ENCODE measurements at regions not wholly inside any gene's neighbourhood (a gene's known extent, or its start where the extent isn't known, plus 50 kb on each side); places are given as distances from the start of the nearest gene placed in this dataset.
A peak's percentile ranks its signal among the peaks of the same experiment; 100 is the strongest.

DNA sequence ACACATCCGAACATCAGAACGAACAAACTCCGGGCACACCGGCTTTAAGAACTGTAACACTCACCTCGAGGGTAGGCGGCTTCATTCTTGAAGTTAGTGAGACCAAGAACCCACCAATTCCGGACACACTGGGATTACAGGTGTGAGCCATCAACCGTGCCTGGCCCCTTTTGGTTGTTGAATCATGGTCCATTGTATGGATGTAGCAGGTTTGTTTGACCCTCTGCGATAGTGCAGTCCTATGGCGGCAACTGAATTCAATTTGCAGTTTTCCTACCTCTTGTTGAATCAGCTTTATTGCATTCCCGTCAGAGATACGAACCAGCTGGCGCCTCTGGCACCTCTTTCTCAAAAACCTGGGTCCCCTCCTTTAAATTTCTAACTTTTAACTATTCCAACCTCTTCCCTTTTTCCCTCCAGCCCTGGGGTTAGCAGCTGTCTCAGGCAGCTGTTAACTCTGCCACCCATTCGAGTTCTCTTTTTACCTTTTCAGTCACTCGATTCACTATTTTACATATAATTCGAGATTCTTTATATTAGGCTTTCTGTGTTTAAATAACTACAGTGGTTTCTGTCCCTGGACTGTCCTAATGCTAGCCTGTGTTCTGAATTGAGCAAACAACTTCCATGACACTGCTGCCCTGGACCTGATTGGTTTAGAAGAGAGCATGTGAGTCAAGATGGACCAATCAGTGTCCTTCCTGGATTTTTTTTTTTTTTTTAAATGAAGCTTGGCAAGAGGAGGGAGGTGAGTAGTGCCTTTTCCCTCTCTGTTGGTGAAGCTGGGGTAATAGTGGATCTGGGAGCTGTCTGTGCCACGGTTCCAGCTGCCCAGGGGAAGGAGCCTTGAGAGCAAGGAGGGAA is 261.5 kb downstream of the PCNX1 start:
- DNase-seq = no peak
- Histone ChIP-seq H3K4me1 (peaks cover 0 to 32% (median 9%) of the 10 kb centered on the region in 6 donors), H3K9me3 (no peaks in the 10 kb centered on the region), H3K36me3 (no peaks in the 10 kb centered on the region), H3K27ac (no peak overlapping the region), H3K4me3 (peak overlapping the region in 2 of 8 donors; percentile 13 to 50), H3K27me3 (replicated peaks in 1 of 7) (peaks cover 0 to 9% (median 0%) of the 10 kb centered on the region in 7 donors)
- TF ChIP-seq, protein P1, sequence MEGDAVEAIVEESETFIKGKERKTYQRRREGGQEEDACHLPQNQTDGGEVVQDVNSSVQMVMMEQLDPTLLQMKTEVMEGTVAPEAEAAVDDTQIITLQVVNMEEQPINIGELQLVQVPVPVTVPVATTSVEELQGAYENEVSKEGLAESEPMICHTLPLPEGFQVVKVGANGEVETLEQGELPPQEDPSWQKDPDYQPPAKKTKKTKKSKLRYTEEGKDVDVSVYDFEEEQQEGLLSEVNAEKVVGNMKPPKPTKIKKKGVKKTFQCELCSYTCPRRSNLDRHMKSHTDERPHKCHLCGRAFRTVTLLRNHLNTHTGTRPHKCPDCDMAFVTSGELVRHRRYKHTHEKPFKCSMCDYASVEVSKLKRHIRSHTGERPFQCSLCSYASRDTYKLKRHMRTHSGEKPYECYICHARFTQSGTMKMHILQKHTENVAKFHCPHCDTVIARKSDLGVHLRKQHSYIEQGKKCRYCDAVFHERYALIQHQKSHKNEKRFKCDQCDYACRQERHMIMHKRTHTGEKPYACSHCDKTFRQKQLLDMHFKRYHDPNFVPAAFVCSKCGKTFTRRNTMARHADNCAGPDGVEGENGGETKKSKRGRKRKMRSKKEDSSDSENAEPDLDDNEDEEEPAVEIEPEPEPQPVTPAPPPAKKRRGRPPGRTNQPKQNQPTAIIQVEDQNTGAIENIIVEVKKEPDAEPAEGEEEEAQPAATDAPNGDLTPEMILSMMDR (IDR thresholded peaks at IDR 0.05 in 8 of 11, conservative IDR thresholded peaks at IDR 0.05 in 3 of 11) = no peak
- TF ChIP-seq POLR2A (IDR thresholded peaks at IDR 0.05) = no peak
- no peak for TF ChIP-seq POLR2AphosphoS5 (IDR thresholded peaks at IDR 0.05)
- intact Hi-C loops (cut with DNase I; ENCODE audit: low total_unique reads) = no loop called here
- WGBS, 5 donors = 68 to 85% (median 76%) methylated on average over 17 of the region's 17 CpGs

DNA sequence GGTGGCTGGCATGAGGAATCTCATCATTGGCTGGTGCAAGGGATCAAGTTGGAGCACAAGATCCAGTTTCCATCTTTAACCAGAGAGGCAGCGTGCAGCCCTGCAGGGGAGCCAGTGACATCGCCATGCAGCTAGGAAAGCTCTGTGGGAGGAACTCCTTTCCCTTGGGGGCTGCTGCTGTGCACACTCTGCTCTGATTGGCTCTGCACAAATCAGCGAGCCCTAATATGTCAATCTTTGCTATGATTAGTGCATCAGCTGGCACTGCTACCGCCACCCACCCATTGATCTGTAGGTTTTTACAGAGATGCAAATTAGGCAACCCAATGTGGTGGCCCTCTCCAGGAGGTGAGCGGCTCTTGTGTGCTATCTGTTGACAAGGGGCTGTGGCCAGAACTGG is 262.6 kb downstream of the PCNX1 start:
- Histone ChIP-seq H3K9me3 (no peaks in the 10 kb centered on the region), H3K36me3 (no peaks in the 10 kb centered on the region), H3K27me3 (replicated peaks in 1 of 7) (peaks cover 0 to 9% (median 0%) of the 10 kb centered on the region in 7 donors), H3K4me3 (no peak overlapping the region), H3K4me1 (peaks cover 0 to 31% (median 9%) of the 10 kb centered on the region in 6 donors), H3K27ac (no peak overlapping the region)
- TF ChIP-seq, protein P1 (IDR thresholded peaks at IDR 0.05 in 8 of 11, conservative IDR thresholded peaks at IDR 0.05 in 3 of 11) = no peak
- no peak for TF ChIP-seq POLR2AphosphoS5 (IDR thresholded peaks at IDR 0.05)
- no peak for TF ChIP-seq POLR2A (IDR thresholded peaks at IDR 0.05)
- no peak for DNase-seq
- intact Hi-C loops (cut with DNase I; ENCODE audit: low total_unique reads) = no loop called here
- WGBS, 5 donors = 78 to 100% (median 91%) methylated on average over 3 to 5 of the region's 5 CpGs

GRCh38 chr14:71175491-71175890 is 268.2 kb downstream of the PCNX1 start:
- Histone ChIP-seq H3K4me1 (no peaks in the 10 kb centered on the region), H3K36me3 (no peaks in the 10 kb centered on the region), H3K27me3 (replicated peaks in 1 of 7) (no peaks in the 10 kb centered on the region), H3K27ac (no peak overlapping the region), H3K9me3 (no peaks in the 10 kb centered on the region), H3K4me3 (no peak overlapping the region)
- no peak for DNase-seq
- 92 to 98% (median 94%) methylated on average over 3 of the region's 3 CpGs for WGBS, 5 donors
- TF ChIP-seq POLR2A (IDR thresholded peaks at IDR 0.05) (no peak), POLR2AphosphoS5 (IDR thresholded peaks at IDR 0.05) (no peak)
- TF ChIP-seq, protein P1 (IDR thresholded peaks at IDR 0.05 in 8 of 11, conservative IDR thresholded peaks at IDR 0.05 in 3 of 11) = no peak
- intact Hi-C loops (cut with DNase I; ENCODE audit: low total_unique reads) = no loop called here

DNA sequence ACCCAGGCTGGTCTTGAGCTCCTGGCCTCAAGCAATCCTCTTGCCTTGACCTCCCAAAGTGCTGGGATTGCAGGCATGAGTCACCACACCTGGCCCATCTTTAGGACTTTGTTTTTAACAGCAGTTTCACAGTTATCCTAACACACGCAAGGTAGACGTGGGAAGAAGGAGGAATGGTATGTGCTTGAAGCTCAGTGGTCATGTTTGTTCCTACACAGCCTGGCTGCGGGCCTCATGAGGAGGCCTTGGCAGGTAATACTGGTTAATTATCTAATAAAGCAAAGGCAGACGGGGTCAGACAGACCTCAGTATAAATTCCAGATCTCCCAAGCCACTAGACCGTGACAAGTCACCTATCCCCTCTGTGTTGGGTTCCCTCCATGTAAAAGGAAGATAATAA is 271.8 kb downstream of the PCNX1 start:
- no peak for DNase-seq
- no peaks in the 10 kb centered on the region for H3K4me1 ChIP-seq
- 89 to 94% (median 94%) methylated on average over 5 of the region's 5 CpGs for WGBS, 5 donors
- TF ChIP-seq POLR2AphosphoS5 (IDR thresholded peaks at IDR 0.05) = no peak
- TF ChIP-seq, protein P1 (IDR thresholded peaks at IDR 0.05 in 8 of 11, conservative IDR thresholded peaks at IDR 0.05 in 3 of 11) = no peak
- TF ChIP-seq POLR2A (IDR thresholded peaks at IDR 0.05) = no peak
- H3K27ac ChIP-seq = no peak overlapping the region
- no peaks in the 10 kb centered on the region for H3K36me3 ChIP-seq
- H3K27me3 ChIP-seq (replicated peaks in 1 of 7) = no peaks in the 10 kb centered on the region
- intact Hi-C loops (cut with DNase I; ENCODE audit: low total_unique reads) = no loop called here
- no peaks in the 10 kb centered on the region for H3K9me3 ChIP-seq
- H3K4me3 ChIP-seq = no peak overlapping the region
